Esophagus muscularis mucosa (tissue), 4 donors: ENCODE measurements at regions not wholly inside any gene's neighbourhood (a gene's known extent, or its start where the extent isn't known, plus 50 kb on each side); places are given as distances from the start of the nearest gene placed in this dataset.

ENCODE experiments used
- DNase-seq: peaks from one replicate; pipeline ENCODE4 v3.0.0-alpha.2; 2017; ENCODE audit errors: extremely low spot score
- H3K27ac ChIP-seq, 4 donors: fragments of 200-600 bp; sonication (generic); replicated peaks in 1 of 4; 1 replicate in 3 of 4; 2 replicates in 1 of 4; pipeline ENCODE4 v1.5.1; 2016 to 2019; ENCODE audit warnings: mild to moderate bottlenecking in 1 of 4
- H3K27me3 ChIP-seq, 4 donors: fragments of 200-600 bp; sonication (generic); one replicate each; pipeline versions ENCODE4 v1.5.1 to v1.6.0; 2016 to 2019
- H3K36me3 ChIP-seq, 4 donors: fragments of 200-600 bp; sonication (generic); one replicate each; pipeline ENCODE4 v1.5.1; 2016 to 2019
- H3K4me1 ChIP-seq, 4 donors: fragments of 200-600 bp; sonication (generic); one replicate each; pipeline ENCODE4 v1.5.1; 2016 to 2019
- H3K4me3 ChIP-seq, 4 donors: fragments of 200-600 bp; sonication (generic); 1 replicate in 2 of 4; 2 replicates in 2 of 4; pipeline ENCODE4 v1.5.1; 2016 to 2019; ENCODE audit warnings: mild to moderate bottlenecking in 4 of 4, moderate library complexity in 1 of 4
- H3K9me3 ChIP-seq, 4 donors: fragments of 200-600 bp; sonication (generic); 1 replicate in 3 of 4; 2 replicates in 1 of 4; pipeline ENCODE4 v1.5.1; 2016 to 2019
- EP300 ChIP-seq: sonication (generic); formaldehyde crosslinking; IDR thresholded peaks from one replicate; pipeline ENCODE4 v1.6.1; 2017; ENCODE audit warnings: antibody characterized with exemption
- POLR2A ChIP-seq: fragments of 450-650 bp; IDR thresholded peaks from one replicate; pipeline ENCODE4 v1.6.1; 2017; ENCODE audit warnings: antibody characterized with exemption, moderate library complexity, mild to moderate bottlenecking, low read depth
- POLR2AphosphoS5 ChIP-seq, 2 donors: sonication (generic); formaldehyde crosslinking; IDR thresholded peaks; one replicate each; pipeline ENCODE4 v1.6.1; 2017; ENCODE audit warnings: antibody characterized with exemption in 2 of 2
- WGBS: methylation state at CpG from one replicate; pipeline ENCODE4 v1.1.5; 2018; 5-methylcytosine and 5-hydroxymethylcytosine counted together
- intact Hi-C: fragments of 100-400 bp; cut with DNase I; formaldehyde crosslinking; loops from one replicate; pipeline ENCODE4 v1.15.1; 2023
- TF ChIP-seq, protein P1 (sequence below), 3 experiments: fragments of 200-600 bp in 2 of 3; fragments of 450-650 bp in 1 of 3; sonication (generic) in 2 of 3; IDR thresholded peaks; one replicate each; pipeline ENCODE4 v1.5.1; 2017 to 2019; ENCODE audit warnings: antibody characterized with exemption in 3 of 3, mild to moderate bottlenecking in 2 of 3, moderate library complexity in 1 of 3

DNA sequence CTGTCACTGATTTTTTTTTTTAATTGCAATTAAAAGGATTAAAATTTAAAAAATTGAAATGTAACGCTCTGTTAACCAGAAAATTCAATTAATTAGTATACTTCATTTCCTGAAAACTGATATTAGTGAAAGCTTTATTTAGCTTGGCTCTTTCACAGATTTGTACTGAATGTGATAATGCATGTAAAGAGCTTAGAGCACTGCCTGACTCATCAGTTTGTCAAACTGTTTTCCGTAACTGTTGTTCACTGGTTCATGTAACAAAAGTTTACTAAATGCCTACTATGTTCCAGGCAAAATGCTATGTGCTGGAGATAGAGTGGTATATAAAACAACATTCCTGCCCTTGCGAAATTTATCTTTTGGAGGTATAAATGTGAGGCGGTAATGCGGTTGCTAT, 471.7 kb downstream of the SH2D1A start:
- Histone ChIP-seq H3K27ac (no peak overlapping the region), H3K4me1 (no peaks in the 10 kb centered on the region), H3K4me3 (no peak overlapping the region), H3K27me3 (no peaks in the 10 kb centered on the region), H3K9me3 (no peaks in the 10 kb centered on the region), H3K36me3 (no peaks in the 10 kb centered on the region)
- intact Hi-C loops, result no loop called here
- DNase-seq, result no peak
- TF ChIP-seq, protein P1, sequence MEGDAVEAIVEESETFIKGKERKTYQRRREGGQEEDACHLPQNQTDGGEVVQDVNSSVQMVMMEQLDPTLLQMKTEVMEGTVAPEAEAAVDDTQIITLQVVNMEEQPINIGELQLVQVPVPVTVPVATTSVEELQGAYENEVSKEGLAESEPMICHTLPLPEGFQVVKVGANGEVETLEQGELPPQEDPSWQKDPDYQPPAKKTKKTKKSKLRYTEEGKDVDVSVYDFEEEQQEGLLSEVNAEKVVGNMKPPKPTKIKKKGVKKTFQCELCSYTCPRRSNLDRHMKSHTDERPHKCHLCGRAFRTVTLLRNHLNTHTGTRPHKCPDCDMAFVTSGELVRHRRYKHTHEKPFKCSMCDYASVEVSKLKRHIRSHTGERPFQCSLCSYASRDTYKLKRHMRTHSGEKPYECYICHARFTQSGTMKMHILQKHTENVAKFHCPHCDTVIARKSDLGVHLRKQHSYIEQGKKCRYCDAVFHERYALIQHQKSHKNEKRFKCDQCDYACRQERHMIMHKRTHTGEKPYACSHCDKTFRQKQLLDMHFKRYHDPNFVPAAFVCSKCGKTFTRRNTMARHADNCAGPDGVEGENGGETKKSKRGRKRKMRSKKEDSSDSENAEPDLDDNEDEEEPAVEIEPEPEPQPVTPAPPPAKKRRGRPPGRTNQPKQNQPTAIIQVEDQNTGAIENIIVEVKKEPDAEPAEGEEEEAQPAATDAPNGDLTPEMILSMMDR (IDR thresholded peaks at IDR 0.05), result no peak
- no peak for TF ChIP-seq EP300
- WGBS, result 81% methylated on average over 5 of the region's 5 CpGs

DNA sequence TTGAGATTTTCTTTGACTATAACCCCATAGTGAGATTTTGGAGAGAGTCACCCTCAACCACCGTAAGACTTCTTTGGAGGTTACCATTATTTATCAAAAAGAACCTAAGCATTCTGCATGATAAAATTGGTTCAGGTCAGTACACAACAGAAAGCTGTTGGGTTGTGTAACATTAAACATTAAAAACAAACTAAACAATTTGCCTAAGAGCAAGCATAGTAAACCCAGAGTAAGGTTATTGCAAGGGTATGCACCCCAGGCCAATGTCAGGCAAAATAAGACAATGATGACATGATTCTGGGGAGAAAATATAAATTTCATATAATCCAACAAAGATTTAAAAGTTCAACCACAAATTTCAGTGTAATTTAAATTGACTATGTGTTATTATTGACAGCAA, 472.4 kb downstream of the SH2D1A start:
- H3K9me3 ChIP-seq, result no peaks in the 10 kb centered on the region
- H3K27ac ChIP-seq, result no peak overlapping the region
- no peaks in the 10 kb centered on the region for H3K27me3 ChIP-seq
- 88% methylated on average over 1 of the region's 1 CpG for WGBS
- intact Hi-C loops, result no loop called here
- H3K36me3 ChIP-seq, result no peaks in the 10 kb centered on the region
- H3K4me1 ChIP-seq, result no peaks in the 10 kb centered on the region
- no peak overlapping the region for H3K4me3 ChIP-seq
- DNase-seq, result no peak
- TF ChIP-seq EP300, result no peak
- no peak for TF ChIP-seq POLR2AphosphoS5 (IDR thresholded peaks at IDR 0.05)
- TF ChIP-seq, protein P1 (IDR thresholded peaks at IDR 0.05), result no peak
- no peak for TF ChIP-seq POLR2A

DNA sequence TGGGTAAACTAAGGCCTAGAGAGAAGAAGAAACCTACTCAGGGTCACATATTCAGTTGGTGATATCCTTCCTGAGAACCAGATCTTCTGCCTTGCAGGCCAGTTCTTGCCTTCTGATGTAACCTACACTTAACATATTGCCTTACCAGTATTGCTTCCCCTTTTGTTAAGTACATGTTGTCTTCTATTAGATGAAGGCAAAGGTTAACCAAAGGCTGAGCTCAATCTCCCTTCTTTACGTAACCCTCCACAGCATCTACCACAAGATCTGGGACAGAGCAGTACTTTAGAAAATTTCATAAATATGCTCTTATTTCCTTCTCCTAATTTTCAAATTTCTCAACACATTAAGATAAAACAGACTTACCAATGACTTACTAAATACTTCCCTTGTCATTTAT, 474.4 kb downstream of the SH2D1A start:
- no peak overlapping the region for H3K4me3 ChIP-seq
- intact Hi-C loops, result no loop called here
- H3K36me3 ChIP-seq, result no peaks in the 10 kb centered on the region
- H3K27me3 ChIP-seq, result no peaks in the 10 kb centered on the region
- H3K9me3 ChIP-seq, result no peaks in the 10 kb centered on the region
- DNase-seq, result no peak
- TF ChIP-seq, protein P1 (IDR thresholded peaks at IDR 0.05), result no peak
- WGBS, result 83% methylated on average over 1 of the region's 1 CpG
- no peak overlapping the region for H3K27ac ChIP-seq
- H3K4me1 ChIP-seq, result no peaks in the 10 kb centered on the region

DNA sequence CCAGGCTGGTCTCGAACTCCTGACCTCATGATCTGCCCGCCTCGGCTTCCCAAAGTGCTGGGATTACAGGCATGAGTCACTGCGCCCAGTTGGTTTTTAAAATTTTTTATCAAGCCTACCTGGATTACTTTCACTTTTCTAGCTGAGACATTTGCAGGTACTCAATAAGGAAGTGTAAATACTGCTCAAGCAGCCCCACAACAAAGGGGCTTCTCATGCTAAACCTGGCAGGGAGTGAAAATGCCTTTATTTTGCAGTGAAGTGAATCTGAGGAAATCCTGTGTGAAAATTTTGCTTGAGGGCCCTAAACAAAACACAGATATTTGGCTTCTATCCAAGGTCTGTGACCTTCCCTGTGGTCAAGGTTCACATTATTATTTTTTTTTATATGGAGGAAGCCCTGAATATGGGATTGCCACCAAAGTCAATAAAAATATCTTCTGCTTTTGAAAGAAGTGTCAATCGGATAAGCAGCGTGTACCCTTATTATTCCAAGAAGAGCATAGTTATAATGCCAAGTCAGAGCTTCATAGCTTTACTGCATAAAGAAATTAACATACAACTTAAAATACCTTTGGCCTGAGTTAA, 481.0 kb downstream of the SH2D1A start:
- WGBS, result 84% methylated on average over 6 of the region's 6 CpGs

DNA sequence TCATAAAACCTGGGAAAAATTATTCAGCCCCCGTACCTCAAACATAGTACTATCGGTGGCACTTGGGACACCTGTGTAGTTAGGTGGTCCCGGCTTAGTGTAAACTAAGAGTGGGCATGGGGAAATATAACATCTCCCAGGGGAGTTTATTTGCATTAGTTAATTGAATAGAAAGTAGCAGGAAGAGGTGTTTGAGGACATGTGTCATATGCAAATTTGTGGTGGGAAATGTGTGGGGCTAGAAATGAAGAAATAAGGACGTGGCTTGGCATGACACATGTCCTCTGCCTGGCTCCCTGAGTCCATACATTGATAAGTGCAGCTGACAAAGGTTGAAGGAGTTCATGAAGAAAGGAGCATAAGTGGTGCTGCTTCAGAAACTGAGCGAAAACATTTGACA, 483.6 kb downstream of the SH2D1A start:
- H3K27ac ChIP-seq, result no peak overlapping the region
- 84% methylated on average over 5 of the region's 5 CpGs for WGBS
- intact Hi-C loops, result no loop called here
- H3K36me3 ChIP-seq, result no peaks in the 10 kb centered on the region
- no peak for DNase-seq
- TF ChIP-seq POLR2A (no peak), EP300 (no peak), POLR2AphosphoS5 (IDR thresholded peaks at IDR 0.05) (no peak)
- TF ChIP-seq, protein P1 (IDR thresholded peaks at IDR 0.05), result no peak
- H3K27me3 ChIP-seq, result no peaks in the 10 kb centered on the region
- H3K4me3 ChIP-seq, result no peak overlapping the region
- no peaks in the 10 kb centered on the region for H3K9me3 ChIP-seq
- peaks cover 0 to 4% (median 0%) of the 10 kb centered on the region in 4 donors for H3K4me1 ChIP-seq

More for the DNA sequence above, 481.0 kb downstream of the SH2D1A start:
- H3K9me3 ChIP-seq, result no peaks in the 10 kb centered on the region
- peaks cover 0 to 4% (median 0%) of the 10 kb centered on the region in 4 donors for H3K4me1 ChIP-seq
- no peaks in the 10 kb centered on the region for H3K36me3 ChIP-seq
- H3K4me3 ChIP-seq, result no peak overlapping the region
- TF ChIP-seq POLR2A (no peak), EP300 (no peak), POLR2AphosphoS5 (IDR thresholded peaks at IDR 0.05) (no peak)
- TF ChIP-seq, protein P1 (IDR thresholded peaks at IDR 0.05), result no peak
- no peak for DNase-seq
- H3K27ac ChIP-seq, result no peak overlapping the region
- intact Hi-C loops, result no loop called here
- no peaks in the 10 kb centered on the region for H3K27me3 ChIP-seq
